Stimulated activated CD4-positive, alpha-beta T cell treated with anti-CD3 and anti-CD28 coated beads, Interleukin-4, amount 100 ng/mL, for 48 hours (primary cell): ENCODE measurements at regions not wholly inside any gene's neighbourhood (a gene's known extent, or its start where the extent isn't known, plus 50 kb on each side); places are given as distances from the start of the nearest gene placed in this dataset.

Experiments used
- DNase-seq, 2 donors: peaks; one replicate each; pipeline ENCODE4 v3.0.0-alpha.2; 2020; ENCODE audit warnings: low read depth in 2 of 2

DNA sequence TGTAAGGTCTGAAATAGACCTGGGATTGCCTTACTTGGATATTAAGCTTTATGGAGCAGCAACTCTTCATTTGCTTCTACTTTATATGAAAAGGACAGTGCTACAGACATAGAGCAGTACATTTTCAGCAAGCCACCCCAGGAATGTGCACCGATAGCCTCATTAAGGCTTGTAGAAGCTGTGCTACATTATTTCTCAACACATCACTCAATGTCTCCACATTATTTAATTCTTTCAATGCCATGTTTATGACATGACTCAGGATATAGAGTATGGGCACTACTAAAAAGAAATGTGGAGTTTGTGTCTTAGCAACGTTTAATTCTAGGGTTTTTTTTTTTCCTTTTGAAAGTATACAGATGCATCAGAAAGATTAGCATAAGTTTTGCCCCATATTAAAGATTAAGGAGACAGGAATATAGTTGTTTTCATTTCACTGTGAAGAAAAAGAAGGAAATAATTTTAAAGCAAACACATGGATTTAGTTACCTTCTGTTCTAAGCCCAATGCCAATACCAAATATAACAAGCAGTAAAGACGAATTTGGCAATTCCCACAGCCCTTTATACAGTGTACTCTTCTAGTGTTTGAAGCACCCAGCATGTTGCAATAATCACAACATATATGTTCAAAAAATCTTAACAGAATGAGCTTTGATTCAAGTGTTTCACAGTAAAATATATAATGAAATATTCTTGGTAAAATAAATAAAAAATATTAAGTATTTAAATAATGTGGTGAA, 2140.1 kb upstream of the AGA start:
- DNase-seq, result no peak

DNA sequence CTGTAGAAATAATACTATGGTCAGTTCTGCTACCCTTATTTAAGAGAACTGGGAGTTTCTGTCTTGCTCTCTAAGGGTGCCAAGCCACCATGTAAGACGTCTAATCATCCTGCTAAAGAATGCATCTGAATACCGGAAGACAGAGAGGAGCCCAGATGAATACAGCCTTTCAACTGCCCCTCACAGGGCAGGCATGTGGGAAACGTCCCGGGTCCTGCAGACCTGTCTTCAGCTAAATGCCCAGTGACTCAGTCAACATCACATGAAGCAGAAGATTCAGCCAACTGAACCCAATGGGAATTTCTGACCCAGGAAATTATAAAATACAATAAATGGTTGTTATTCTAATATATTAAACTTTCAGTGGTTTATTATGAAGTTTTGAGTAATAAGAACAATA, 2141.0 kb upstream of the AGA start:
- no peak for DNase-seq

- DNase-seq, result no peak
Measured at GRCh38 chr4:179584101-179584500, 2141.9 kb upstream of the AGA start.

GRCh38 chr4:179585761-179586160, 2143.5 kb upstream of the AGA start:
- DNase-seq, result no peak

- no peak for DNase-seq
Measured at GRCh38 chr4:179586460-179586859, 2144.2 kb upstream of the AGA start.

- DNase-seq, result no peak
Measured at GRCh38 chr4:179595671-179596410, 2153.6 kb upstream of the AGA start.

DNA sequence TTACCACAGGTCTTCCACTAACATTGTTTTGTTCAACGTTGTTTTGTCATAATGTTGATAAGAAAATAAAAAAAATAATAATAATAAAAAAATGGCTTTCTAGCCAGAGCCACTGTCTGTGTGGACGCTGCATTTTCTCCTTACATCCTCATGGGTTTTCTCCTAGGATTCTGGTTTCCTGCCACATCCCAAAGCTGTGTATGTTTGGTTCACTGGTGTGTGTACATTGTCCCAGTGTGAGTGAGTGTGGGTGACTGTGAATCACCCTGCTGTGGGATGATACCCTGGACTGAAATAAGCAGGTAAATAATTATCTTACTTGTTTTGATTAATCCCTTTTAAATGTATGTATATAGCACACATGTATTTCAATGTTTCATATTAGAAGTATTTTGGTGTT, 2154.4 kb upstream of the AGA start:
- no peak for DNase-seq

GRCh38 chr4:179597301-179597700, 2155.1 kb upstream of the AGA start:
- no peak for DNase-seq

DNA sequence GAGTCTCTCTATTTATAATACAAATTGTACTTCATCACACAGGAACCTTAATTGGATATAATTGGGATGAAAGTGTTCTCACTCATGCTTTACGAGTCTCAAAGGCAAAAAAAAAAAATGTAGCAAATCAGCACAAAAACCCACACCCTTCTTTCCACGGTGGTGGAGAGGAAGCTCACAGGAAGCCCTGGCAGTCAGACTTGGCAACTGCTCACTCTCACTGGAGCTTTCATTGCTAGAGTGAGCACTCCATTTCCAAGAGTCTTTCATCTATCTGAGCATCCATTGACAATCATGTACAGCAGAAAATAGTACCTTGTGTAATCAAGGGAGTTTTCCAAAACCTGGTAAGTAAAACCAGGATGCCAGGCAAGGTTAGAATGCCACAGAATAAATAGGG, 2159.4 kb upstream of the AGA start:
- no peak for DNase-seq

DNA sequence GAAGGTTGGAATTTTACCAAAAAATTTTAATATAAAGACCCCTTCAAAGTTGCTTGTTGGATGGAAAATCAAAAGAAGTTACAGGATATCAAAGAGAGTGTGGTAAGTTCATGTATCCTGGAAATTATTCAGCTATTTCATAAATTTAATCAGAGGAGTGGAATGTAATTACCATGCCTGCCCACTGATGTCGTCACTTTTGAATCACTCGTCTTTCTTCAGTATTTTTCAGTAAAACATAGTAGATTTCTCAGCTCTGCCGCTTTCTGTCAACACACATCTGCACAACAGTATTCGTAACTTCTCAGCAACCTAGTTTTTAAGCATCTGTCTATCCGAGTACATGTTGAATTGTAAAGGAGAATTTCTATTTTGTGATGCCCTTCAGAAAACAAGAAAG, 2163.0 kb upstream of the AGA start:
- no peak for DNase-seq

GRCh38 chr4:179607003-179607402, 2164.8 kb upstream of the AGA start:
- DNase-seq, result no peak

DNA sequence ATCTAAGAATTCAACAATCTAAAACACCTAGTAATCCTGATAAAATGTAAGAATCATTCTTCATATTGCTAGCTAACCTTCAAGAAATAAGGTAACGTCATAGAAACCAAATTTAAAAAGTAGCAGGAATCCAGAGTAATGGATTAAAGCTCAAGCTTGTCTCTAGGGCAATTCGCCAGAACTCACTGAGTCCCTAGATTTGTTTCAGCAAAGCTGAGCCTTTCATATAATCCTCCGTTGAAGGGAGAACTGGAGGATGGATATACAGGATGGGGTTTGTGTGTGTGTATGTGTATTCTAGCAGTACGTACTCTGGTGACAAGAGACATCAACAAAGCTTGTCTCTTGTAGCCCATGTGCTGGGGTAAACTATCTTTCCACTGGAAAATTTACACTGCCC, 2173.5 kb upstream of the AGA start:
- no peak for DNase-seq

DNA sequence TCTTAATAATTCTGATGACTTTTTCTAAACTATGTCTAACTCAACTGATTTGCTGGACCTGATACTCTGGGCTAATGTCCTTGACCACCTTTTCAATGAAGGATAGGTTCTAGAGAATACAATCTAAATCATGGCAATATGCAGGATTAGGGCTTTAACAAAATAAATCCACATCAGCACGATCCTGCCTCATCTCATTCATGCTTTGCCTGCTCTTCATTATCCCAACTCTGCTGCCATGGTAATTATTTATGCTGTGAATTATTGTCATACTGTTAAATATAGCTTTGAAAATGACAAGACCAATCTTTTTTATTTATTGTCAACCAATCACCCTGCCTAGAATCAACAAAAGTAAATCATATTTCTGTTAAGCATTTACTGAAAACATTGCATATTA, 2176.7 kb upstream of the AGA start:
- no peak for DNase-seq

- DNase-seq, result no peak
Measured at GRCh38 chr4:179624768-179625181, 2182.5 kb upstream of the AGA start.

GRCh38 chr4:179625406-179625805, 2183.2 kb upstream of the AGA start:
- DNase-seq, result no peak

DNA sequence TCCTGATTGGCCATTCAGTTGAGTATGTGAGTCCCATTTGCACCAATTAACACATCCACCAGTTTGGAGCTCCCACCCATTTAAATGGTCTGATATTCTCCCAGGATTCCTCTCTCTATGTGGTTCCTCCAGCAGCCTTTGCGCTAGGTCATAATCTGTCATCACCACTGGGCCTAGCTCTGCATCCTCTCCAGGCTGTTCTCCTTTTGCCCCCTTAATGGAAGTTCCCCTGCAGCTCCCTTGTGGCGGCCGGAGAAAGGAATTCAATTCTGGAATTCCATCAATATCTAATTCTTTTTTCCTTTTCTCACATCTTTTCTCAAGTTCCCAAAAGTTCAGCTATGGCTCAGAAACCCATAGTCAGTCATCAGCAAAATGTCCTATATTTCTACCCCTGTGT, 2184.4 kb upstream of the AGA start:
- no peak for DNase-seq

DNA sequence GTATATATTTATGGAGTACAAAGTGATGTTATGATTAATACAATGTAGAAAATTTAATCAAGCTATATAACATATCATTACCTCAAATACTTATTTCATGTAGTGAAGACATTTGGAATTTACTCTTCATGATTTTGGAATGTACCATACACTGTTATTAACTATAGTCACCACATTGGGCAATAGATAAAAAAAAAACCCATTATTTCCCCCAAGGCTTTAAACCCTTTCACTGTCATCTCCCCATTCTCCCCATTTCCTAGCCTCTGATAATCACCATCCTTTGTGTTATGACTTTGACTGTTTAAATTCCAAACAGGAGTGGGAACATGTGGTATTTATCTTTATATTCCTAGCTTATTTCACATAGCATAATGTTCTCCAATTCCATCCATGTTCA, 2189.1 kb upstream of the AGA start:
- DNase-seq, result no peak

GRCh38 chr4:179634862-179635261, 2192.6 kb upstream of the AGA start:
- DNase-seq, result no peak

- DNase-seq, result no peak
Measured at GRCh38 chr4:179662522-179662921, 2220.3 kb upstream of the AGA start.

GRCh38 chr4:179663641-179664429, 2221.6 kb upstream of the AGA start:
- no peak for DNase-seq

- no peak for DNase-seq
Measured at GRCh38 chr4:179664430-179665027, 2222.3 kb upstream of the AGA start.

- no peak for DNase-seq
Measured at GRCh38 chr4:179666226-179666625, 2224.0 kb upstream of the AGA start.
